Endothelial cell of umbilical vein (primary cell): ENCODE measurements at regions not wholly inside any gene's neighbourhood (a gene's known extent, or its start where the extent isn't known, plus 50 kb on each side); places are given as distances from the start of the nearest gene placed in this dataset.

Source experiments
- BruUV-seq: library from RNA; stranded (reverse); fragments of 400-500 nt; replicated peaks from 2 replicates; lab custom pipeline; 2021; lab: Mats Ljungman, UMichigan
- CTCF ChIA-PET: fragments of 300-600, 350-600 bp; sonication (Branson Sonifier 250); formaldehyde crosslinking; loops from one replicate; lab custom pipeline; 2021; ENCODE audit warnings: antibody characterized with exemption, inconsistent platforms; lab: Charles Lee
- POLR2A ChIA-PET: fragments of 300-600, 350-600 bp; sonication (Branson Sonifier 250); formaldehyde crosslinking; loops from one replicate; lab custom pipeline; 2021; ENCODE audit warnings: antibody characterized with exemption, inconsistent platforms; lab: Charles Lee
- DNase-seq: peaks from one replicate; pipeline ENCODE4 v3.0.0-alpha.2; 2011; ENCODE audit warnings: low read depth, low spot score
- FAIRE-seq: peaks from 2 replicates; lab custom pipeline; 2011; peaks lifted over from hg19 to GRCh38; lab: Jason Lieb, UNC
- H2AFZ ChIP-seq: 2 replicates; pipeline ENCODE4 v1.6.0; 2012; ENCODE audit warnings: low read depth, low read length, control low read depth, inconsistent platforms
- H3K27ac ChIP-seq: 2 replicates; pipeline ENCODE4 v1.5.1; 2011; ENCODE audit warnings: low read depth, mild to moderate bottlenecking, control low read depth, low read length, moderate library complexity; ENCODE audit not compliant: insufficient read depth
- H3K27me3 ChIP-seq, 2 experiments: 2 replicates each; pipeline versions ENCODE4 v1.6.0 to v1.6.1; 2011; ENCODE audit warnings: low read length in 2 of 2, mixed read lengths in 1 of 2; ENCODE audit not compliant: control insufficient read depth in 2 of 2, insufficient read depth in 2 of 2
- H3K36me3 ChIP-seq, 2 experiments: 2 replicates in 1 of 2; 3 replicates in 1 of 2; pipeline ENCODE4 v1.5.1; 2011; ENCODE audit warnings: low read length in 2 of 2, mild to moderate bottlenecking in 1 of 2, moderate library complexity in 1 of 2; ENCODE audit not compliant: control insufficient read depth in 2 of 2, insufficient read depth in 2 of 2; ENCODE audit errors: extremely low read depth in 1 of 2
- H3K4me1 ChIP-seq: 3 replicates; pipeline ENCODE4 v1.5.1; 2011; ENCODE audit warnings: mild to moderate bottlenecking, low read length; ENCODE audit not compliant: control insufficient read depth, insufficient read depth; ENCODE audit errors: extremely low read depth
- H3K4me2 ChIP-seq: 2 replicates; pipeline ENCODE4 v1.6.1; 2011; ENCODE audit warnings: low read length, control low read depth, mixed read lengths; ENCODE audit not compliant: insufficient read depth
- H3K4me3 ChIP-seq, 3 experiments: fragments of 200-600 bp in 1 of 3; sonication (generic), shearing (Covaris generic) in 1 of 3; replicated peaks in 1 of 3; 2 replicates each; pipeline ENCODE4 v1.5.1; 2011 to 2016; ENCODE audit warnings: control low read depth in 3 of 3, low read length in 3 of 3, mild to moderate bottlenecking in 2 of 3, inconsistent platforms in 1 of 3, low read depth in 1 of 3, moderate library complexity in 1 of 3; ENCODE audit not compliant: insufficient read depth in 1 of 3
- H3K79me2 ChIP-seq: 2 replicates; pipeline ENCODE4 v1.6.0; 2012; ENCODE audit warnings: low read length, inconsistent platforms; ENCODE audit not compliant: control insufficient read depth, insufficient read depth
- H3K9ac ChIP-seq: replicated peaks from 2 replicates; pipeline ENCODE3; 2011; ENCODE audit warnings: low read length, control low read depth; ENCODE audit not compliant: insufficient read depth; ENCODE audit errors: extremely low read depth
- H3K9me1 ChIP-seq: replicated peaks from 3 replicates; pipeline ENCODE4 v1.6.0; 2011; ENCODE audit warnings: mild to moderate bottlenecking, low read length; ENCODE audit not compliant: control insufficient read depth, insufficient read depth; ENCODE audit errors: extremely low read depth
- H3K9me3 ChIP-seq: replicated peaks from 2 replicates; pipeline ENCODE4 v1.5.1; 2012; ENCODE audit warnings: low read length, inconsistent platforms; ENCODE audit not compliant: control insufficient read depth, insufficient read depth
- H4K20me1 ChIP-seq: replicated peaks from 2 replicates; pipeline ENCODE3; 2011; ENCODE audit warnings: mild to moderate bottlenecking, low read length; ENCODE audit not compliant: control insufficient read depth, insufficient read depth; ENCODE audit errors: extremely low read depth
- EZH2 ChIP-seq: IDR thresholded peaks from 2 replicates; pipeline ENCODE4 v1.6.1; 2012; ENCODE audit warnings: borderline replicate concordance, low read depth, mild to moderate bottlenecking, moderate library complexity, low read length, inconsistent platforms; ENCODE audit not compliant: severe bottlenecking
- FOS ChIP-seq: IDR thresholded peaks from 2 replicates; pipeline ENCODE4 v1.6.1; 2011; ENCODE audit warnings: mild to moderate bottlenecking, low read length, moderate library complexity, borderline replicate concordance; ENCODE audit not compliant: insufficient read depth
- GATA2 ChIP-seq: IDR thresholded peaks from 2 replicates; pipeline ENCODE4 v1.7.0; 2011; ENCODE audit warnings: low read depth, mild to moderate bottlenecking, moderate library complexity, mixed read lengths, low read length; ENCODE audit not compliant: insufficient read length, insufficient read depth
- JUN ChIP-seq: IDR thresholded peaks from 2 replicates; pipeline ENCODE4 v1.6.1; 2011; ENCODE audit warnings: borderline replicate concordance, low read depth; ENCODE audit not compliant: insufficient read length, insufficient read depth
- MYC ChIP-seq: IDR thresholded peaks from one replicate; pipeline ENCODE4 v1.6.1; 2011; ENCODE audit warnings: mild to moderate bottlenecking, low read depth, low read length
- POLR2A ChIP-seq: IDR thresholded peaks from 2 replicates; pipeline ENCODE4 v1.6.1; 2012; ENCODE audit warnings: low read depth, mild to moderate bottlenecking, control low read depth, low read length
- POLR2AphosphoS5 ChIP-seq: IDR thresholded peaks from 2 replicates; pipeline ENCODE4 v1.6.1; 2012; ENCODE audit warnings: low read depth, mild to moderate bottlenecking, control low read depth, low read length, moderate library complexity; ENCODE audit not compliant: insufficient read depth
- dilution Hi-C: fragments of 300-500 bp; cut with MboI; formaldehyde crosslinking; loops from one replicate; pipeline ENCODE4 v1.15.0; 2019; ENCODE audit warnings: low sequenced_read_pairs; ENCODE audit not compliant: extremely low pct_ligation_motif_present
- intact Hi-C: fragments of 100-400 bp; cut with micrococcal nuclease; formaldehyde crosslinking; loops from one replicate; pipeline ENCODE4 v1.10.0; 2022
- TF ChIP-seq, protein P1 (sequence below), 2 donors: IDR thresholded peaks; 1 replicate in 1 of 2; 2 replicates in 1 of 2; pipeline ENCODE4 v1.5.1; 2011; ENCODE audit warnings: low read length in 2 of 2, mild to moderate bottlenecking in 2 of 2, moderate library complexity in 2 of 2, control low read depth in 1 of 2, inconsistent platforms in 1 of 2, low read depth in 1 of 2; ENCODE audit not compliant: insufficient read depth in 1 of 2; ENCODE audit errors: extremely low read depth in 1 of 2
- TF ChIP-seq, protein P2 (sequence below): IDR thresholded peaks from 2 replicates; pipeline ENCODE4 v1.6.1; 2011; ENCODE audit not compliant: insufficient read depth, insufficient read length

GRCh38 chr2:4992226-4992625 lies 700.0 kb upstream of the SOX11 start:
- no peaks in the 10 kb centered on the region for H3K9me3 ChIP-seq
- no peak for FAIRE-seq
- intact Hi-C loops = no loop called here

More at GRCh38 chr2:4992226-4992625, 700.0 kb upstream of the SOX11 start:
- POLR2A ChIA-PET = no interaction called here
- Histone ChIP-seq H3K36me3 (no peaks in the 10 kb centered on the region), H3K9ac (no peak overlapping the region), H3K4me1 (no peaks in the 10 kb centered on the region), H3K79me2 (no peaks in the 10 kb centered on the region), H3K9me1 (no peaks in the 10 kb centered on the region), H3K4me2 (no peak overlapping the region), H3K4me3 (no peak overlapping the region), H3K27ac (no peak overlapping the region), H3K27me3 (no peaks in the 10 kb centered on the region), H2AFZ (no peak overlapping the region), H4K20me1 (no peaks in the 10 kb centered on the region)
- dilution Hi-C loops = no loop called here
- TF ChIP-seq, protein P1, sequence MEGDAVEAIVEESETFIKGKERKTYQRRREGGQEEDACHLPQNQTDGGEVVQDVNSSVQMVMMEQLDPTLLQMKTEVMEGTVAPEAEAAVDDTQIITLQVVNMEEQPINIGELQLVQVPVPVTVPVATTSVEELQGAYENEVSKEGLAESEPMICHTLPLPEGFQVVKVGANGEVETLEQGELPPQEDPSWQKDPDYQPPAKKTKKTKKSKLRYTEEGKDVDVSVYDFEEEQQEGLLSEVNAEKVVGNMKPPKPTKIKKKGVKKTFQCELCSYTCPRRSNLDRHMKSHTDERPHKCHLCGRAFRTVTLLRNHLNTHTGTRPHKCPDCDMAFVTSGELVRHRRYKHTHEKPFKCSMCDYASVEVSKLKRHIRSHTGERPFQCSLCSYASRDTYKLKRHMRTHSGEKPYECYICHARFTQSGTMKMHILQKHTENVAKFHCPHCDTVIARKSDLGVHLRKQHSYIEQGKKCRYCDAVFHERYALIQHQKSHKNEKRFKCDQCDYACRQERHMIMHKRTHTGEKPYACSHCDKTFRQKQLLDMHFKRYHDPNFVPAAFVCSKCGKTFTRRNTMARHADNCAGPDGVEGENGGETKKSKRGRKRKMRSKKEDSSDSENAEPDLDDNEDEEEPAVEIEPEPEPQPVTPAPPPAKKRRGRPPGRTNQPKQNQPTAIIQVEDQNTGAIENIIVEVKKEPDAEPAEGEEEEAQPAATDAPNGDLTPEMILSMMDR (IDR thresholded peaks at IDR 0.05; ENCODE audit: extremely low read depth in 1 of 2, insufficient read depth in 1 of 2, low read depth in 1 of 2, low read length in 2 of 2) = no peak
- TF ChIP-seq FOS (no peak), JUN (no peak), MYC (no peak), POLR2AphosphoS5 (no peak), POLR2A (no peak), GATA2 (no peak), EZH2 (no peak)
- TF ChIP-seq, protein P2, sequence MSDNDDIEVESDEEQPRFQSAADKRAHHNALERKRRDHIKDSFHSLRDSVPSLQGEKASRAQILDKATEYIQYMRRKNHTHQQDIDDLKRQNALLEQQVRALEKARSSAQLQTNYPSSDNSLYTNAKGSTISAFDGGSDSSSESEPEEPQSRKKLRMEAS = no peak
- CTCF ChIA-PET = no interaction called here
- no TSS peak for BruUV-seq
- no peak for DNase-seq
